WTC11 (cell line): ENCODE measurements at regions not wholly inside any gene's neighbourhood (a gene's known extent, or its start where the extent isn't known, plus 50 kb on each side); places are given as distances from the start of the nearest gene placed in this dataset.

Experiments used
- ATAC-seq: fragments of 200-7000 bp; cut with Tn5 transposase; 2 replicates; pipeline ENCODE4 v1.10.0; 2021; ENCODE audit warnings: mild to moderate bottlenecking, moderate library complexity
- CTCF ChIA-PET: fragments of 300-600 bp; sonication (Branson Sonifier 250); formaldehyde crosslinking; loops from one replicate; lab custom pipeline; 2021; ENCODE audit warnings: antibody characterized with exemption; lab: Charles Lee
- POLR2A ChIA-PET: fragments of 350-600 bp; sonication (Branson Sonifier 250); formaldehyde crosslinking; loops from one replicate; lab custom pipeline; 2021; ENCODE audit warnings: antibody characterized with exemption; lab: Charles Lee
- DNase-seq: peaks from one replicate; pipeline ENCODE4 v3.0.0; 2021; ENCODE audit warnings: low spot score
- H3K27ac Mint-ChIP-seq: 2 replicates; pipeline ENCODE4 v1.8.0; 2021; ENCODE audit warnings: mixed read lengths
- H3K27me3 Mint-ChIP-seq: 2 replicates; pipeline ENCODE4 v1.8.0; 2021; ENCODE audit warnings: low read depth, mild to moderate bottlenecking, moderate library complexity, mixed read lengths
- H3K36me3 Mint-ChIP-seq: 2 replicates; pipeline ENCODE4 v1.8.0; 2021; ENCODE audit warnings: mixed read lengths
- H3K4me1 Mint-ChIP-seq: 2 replicates; pipeline ENCODE4 v1.8.0; 2022; ENCODE audit warnings: mixed read lengths
- H3K4me3 Mint-ChIP-seq: 2 replicates; pipeline ENCODE4 v1.8.0; 2021; ENCODE audit warnings: mild to moderate bottlenecking, moderate library complexity, mixed read lengths
- H3K9me3 Mint-ChIP-seq: 2 replicates; pipeline ENCODE4 v1.8.0; 2021; ENCODE audit warnings: mixed read lengths
- ARID4B ChIP-seq: sonication (generic); formaldehyde crosslinking; IDR thresholded peaks from 2 replicates; pipeline ENCODE4 v1.8.0; 2023; ENCODE audit warnings: missing genetic modification reagents, mild to moderate bottlenecking, borderline replicate concordance
- CREM ChIP-seq: sonication (generic); formaldehyde crosslinking; IDR thresholded peaks from 2 replicates; pipeline ENCODE4 v1.8.1; 2022; ENCODE audit warnings: mild to moderate bottlenecking, missing genetic modification reagents, moderate library complexity
- E2F1 ChIP-seq: sonication (generic); formaldehyde crosslinking; IDR thresholded peaks from 2 replicates; pipeline ENCODE4 v1.8.0; 2022; ENCODE audit warnings: mild to moderate bottlenecking, missing genetic modification reagents
- FOXP1 ChIP-seq: sonication (generic); formaldehyde crosslinking; IDR thresholded peaks from 2 replicates; pipeline ENCODE4 v1.8.0; 2022; ENCODE audit warnings: missing genetic modification reagents, mild to moderate bottlenecking, moderate library complexity, borderline replicate concordance
- FOXP4 ChIP-seq: sonication (generic); formaldehyde crosslinking; IDR thresholded peaks from 2 replicates; pipeline ENCODE4 v1.8.0; 2022; ENCODE audit warnings: mild to moderate bottlenecking, missing genetic modification reagents
- GRHL2 ChIP-seq: fragments of 250-450 bp; sonication (Bioruptor Pico); IDR thresholded peaks from 2 replicates; pipeline ENCODE4 v1.8.0; 2022; ENCODE audit warnings: mild to moderate bottlenecking, moderate library complexity; ENCODE audit not compliant: insufficient replicate concordance, severe bottlenecking
- HMGXB4 ChIP-seq: sonication (generic); formaldehyde crosslinking; IDR thresholded peaks from 2 replicates; pipeline ENCODE4 v1.8.1; 2023; ENCODE audit warnings: mild to moderate bottlenecking, moderate library complexity, missing genetic modification reagents
- IRF2 ChIP-seq: sonication (generic); formaldehyde crosslinking; IDR thresholded peaks from 2 replicates; pipeline ENCODE4 v1.8.0; 2022; ENCODE audit warnings: low read depth, missing genetic modification reagents, borderline replicate concordance
- JAZF1 ChIP-seq: fragments of 250-450 bp; sonication (Bioruptor Pico); IDR thresholded peaks from 2 replicates; pipeline ENCODE4 v1.9.0; 2021; ENCODE audit warnings: moderate library complexity, mild to moderate bottlenecking, inconsistent platforms
- MXD4 ChIP-seq: fragments of 250-450 bp; sonication (Bioruptor Pico); IDR thresholded peaks from 2 replicates; pipeline ENCODE4 v1.8.0; 2021; ENCODE audit warnings: mild to moderate bottlenecking, moderate library complexity, borderline replicate concordance
- MYBL2 ChIP-seq: sonication (generic); formaldehyde crosslinking; IDR thresholded peaks from 2 replicates; pipeline ENCODE4 v1.8.1; 2023; ENCODE audit warnings: mild to moderate bottlenecking, moderate library complexity, missing genetic modification reagents
- NFE2L1 ChIP-seq: sonication (generic); formaldehyde crosslinking; IDR thresholded peaks from 2 replicates; pipeline ENCODE4 v1.8.1; 2023; ENCODE audit warnings: missing genetic modification reagents
- NFYB ChIP-seq: sonication (generic); formaldehyde crosslinking; conservative IDR thresholded peaks from 2 replicates; pipeline ENCODE4 v1.8.0; 2022; ENCODE audit warnings: low read depth, missing genetic modification reagents
- NR1H2 ChIP-seq: sonication (generic); formaldehyde crosslinking; IDR thresholded peaks from 2 replicates; pipeline ENCODE4 v1.9.0; 2021; ENCODE audit warnings: mild to moderate bottlenecking, moderate library complexity, missing genetic modification reagents
- NR2C2 ChIP-seq: sonication (generic); formaldehyde crosslinking; IDR thresholded peaks from 2 replicates; pipeline ENCODE4 v1.8.0; 2022; ENCODE audit warnings: mild to moderate bottlenecking, missing genetic modification reagents
- SMAD4 ChIP-seq: sonication (generic); formaldehyde crosslinking; IDR thresholded peaks from 2 replicates; pipeline ENCODE4 v1.8.0; 2022; ENCODE audit warnings: mild to moderate bottlenecking, missing genetic modification reagents
- TP53 ChIP-seq: sonication (generic); formaldehyde crosslinking; IDR thresholded peaks from 2 replicates; pipeline ENCODE4 v1.8.1; 2023; ENCODE audit warnings: mild to moderate bottlenecking, missing genetic modification reagents
- ZBTB43 ChIP-seq: sonication (generic); formaldehyde crosslinking; IDR thresholded peaks from 2 replicates; pipeline ENCODE4 v1.8.1; 2023; ENCODE audit warnings: mild to moderate bottlenecking, missing genetic modification reagents
- ZNF138 ChIP-seq: sonication (generic); formaldehyde crosslinking; conservative IDR thresholded peaks from 2 replicates; pipeline ENCODE4 v1.8.1; 2022; ENCODE audit warnings: mild to moderate bottlenecking, moderate library complexity, missing genetic modification reagents
- ZNF263 ChIP-seq: sonication (generic); formaldehyde crosslinking; IDR thresholded peaks from 2 replicates; pipeline ENCODE4 v1.8.1; 2022; ENCODE audit warnings: low read depth, mild to moderate bottlenecking, moderate library complexity, missing genetic modification reagents
- ZNF416 ChIP-seq: fragments of 250-450 bp; sonication (Bioruptor Pico); IDR thresholded peaks from 2 replicates; pipeline ENCODE4 v1.9.0; 2021; ENCODE audit warnings: mild to moderate bottlenecking, inconsistent platforms
- ZNF425 ChIP-seq: fragments of 250-450 bp; sonication (Bioruptor Pico); conservative IDR thresholded peaks from 2 replicates; pipeline ENCODE4 v1.9.0; 2021; ENCODE audit warnings: mild to moderate bottlenecking

- H3K27me3 Mint-ChIP-seq, result no peaks in the 10 kb centered on the region
- no peak overlapping the region for H3K4me3 Mint-ChIP-seq
- H3K36me3 Mint-ChIP-seq, result no peaks in the 10 kb centered on the region
- no peak for ATAC-seq
- no peaks in the 10 kb centered on the region for H3K4me1 Mint-ChIP-seq
- H3K9me3 Mint-ChIP-seq, result peaks cover 20% of the 10 kb centered on the region
- POLR2A ChIA-PET, result no interaction called here
- TF ChIP-seq NFYB (CRISPR knock-in tag), result no peak
- TF ChIP-seq NFE2L1, result no peak
- no peak for TF ChIP-seq SMAD4 (CRISPR knock-in tag)
- no peak for TF ChIP-seq TP53 (CRISPR knock-in tag)
- TF ChIP-seq CREM (CRISPR knock-in tag), result no peak
- TF ChIP-seq FOXP1 (CRISPR knock-in tag), result no peak
- no peak for TF ChIP-seq ZNF425 (CRISPR knock-in tag)
- no peak for TF ChIP-seq MXD4 (CRISPR knock-in tag)
- no peak for TF ChIP-seq IRF2 (CRISPR knock-in tag)
- TF ChIP-seq JAZF1, result no peak
- no peak for TF ChIP-seq HMGXB4 (CRISPR knock-in tag)
- TF ChIP-seq ZNF416 (CRISPR knock-in tag), result no peak
- CTCF ChIA-PET, result no interaction called here
- H3K27ac Mint-ChIP-seq, result no peak overlapping the region
- no peak for DNase-seq
These were observed 328.4 kb upstream of the HAND2 start for GRCh38 chr4:173858471-173858870.

- no peak overlapping the region for H3K4me3 Mint-ChIP-seq
- DNase-seq (no peak), ATAC-seq (no peak)
- TF ChIP-seq FOXP1 (CRISPR knock-in tag), result no peak
- no peak for TF ChIP-seq E2F1 (CRISPR knock-in tag)
- no peak for TF ChIP-seq ARID4B (CRISPR knock-in tag)
- no peak for TF ChIP-seq ZBTB43
- TF ChIP-seq ZNF138 (CRISPR knock-in tag), result no peak
- TF ChIP-seq NR1H2, result no peak
- TF ChIP-seq NR2C2, result no peak
- TF ChIP-seq FOXP4 (CRISPR knock-in tag), result no peak
- no peak for TF ChIP-seq ZNF263 (CRISPR knock-in tag)
- no peak for TF ChIP-seq MYBL2 (CRISPR knock-in tag)
- no peak for TF ChIP-seq GRHL2 (CRISPR knock-in tag)
- ChIA-PET POLR2A (no interaction called here), CTCF (no interaction called here)
- no peak overlapping the region for H3K27ac Mint-ChIP-seq
- H3K4me1 Mint-ChIP-seq, result no peaks in the 10 kb centered on the region
- H3K9me3 Mint-ChIP-seq, result peaks cover 19% of the 10 kb centered on the region
- H3K27me3 Mint-ChIP-seq, result no peaks in the 10 kb centered on the region
- H3K36me3 Mint-ChIP-seq, result no peaks in the 10 kb centered on the region
These were observed 327.8 kb upstream of the HAND2 start for GRCh38 chr4:173857828-173858227.
